Coronary artery (tissue), 2 donors: ENCODE measurements at regions not wholly inside any gene's neighbourhood (a gene's known extent, or its start where the extent isn't known, plus 50 kb on each side); places are given as distances from the start of the nearest gene placed in this dataset.
"Not testable (repeated sequence)": the region's sequence is repeated elsewhere in the genome, so short reads cannot be mapped to it uniquely, and the experiment has no call there.

Source experiments
- DNase-seq: peaks from one replicate; pipeline ENCODE4 v3.0.0-alpha.2; 2017; ENCODE audit warnings: low spot score
- H3K27ac ChIP-seq, 2 donors: fragments of 200-600 bp; sonication (generic); one replicate each; pipeline ENCODE4 v1.5.1; 2016 to 2019
- H3K4me3 ChIP-seq: fragments of 200-600 bp; sonication (generic); 2 replicates; pipeline ENCODE4 v1.5.1; 2016; ENCODE audit warnings: mild to moderate bottlenecking, moderate library complexity
- TF ChIP-seq, protein P1 (sequence below): fragments of 200-600 bp; sonication (generic); IDR thresholded peaks from one replicate; pipeline ENCODE4 v1.5.1; 2019; ENCODE audit warnings: antibody characterized with exemption

DNA sequence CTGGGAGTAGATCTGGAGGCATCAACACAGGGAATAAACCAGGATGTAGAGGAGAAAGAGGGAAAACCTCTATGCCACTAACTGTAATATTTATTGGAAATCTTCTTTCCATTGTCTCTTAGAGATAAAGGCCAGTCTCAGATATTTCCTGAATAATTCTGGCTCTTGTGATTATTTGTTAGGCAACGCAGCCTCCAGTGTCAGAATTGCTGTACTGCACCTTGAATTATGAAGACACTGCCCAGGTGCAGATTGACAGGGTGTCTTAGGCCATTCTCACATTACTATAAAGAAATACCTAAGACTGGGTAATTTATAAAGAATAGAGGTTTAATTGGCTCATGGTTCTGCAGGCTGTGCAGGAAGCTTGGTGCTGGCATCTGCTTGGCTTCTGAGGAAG lies 100.7 kb upstream of the ZDHHC15 start:
- DNase-seq, result no peak
- TF ChIP-seq, protein P1, sequence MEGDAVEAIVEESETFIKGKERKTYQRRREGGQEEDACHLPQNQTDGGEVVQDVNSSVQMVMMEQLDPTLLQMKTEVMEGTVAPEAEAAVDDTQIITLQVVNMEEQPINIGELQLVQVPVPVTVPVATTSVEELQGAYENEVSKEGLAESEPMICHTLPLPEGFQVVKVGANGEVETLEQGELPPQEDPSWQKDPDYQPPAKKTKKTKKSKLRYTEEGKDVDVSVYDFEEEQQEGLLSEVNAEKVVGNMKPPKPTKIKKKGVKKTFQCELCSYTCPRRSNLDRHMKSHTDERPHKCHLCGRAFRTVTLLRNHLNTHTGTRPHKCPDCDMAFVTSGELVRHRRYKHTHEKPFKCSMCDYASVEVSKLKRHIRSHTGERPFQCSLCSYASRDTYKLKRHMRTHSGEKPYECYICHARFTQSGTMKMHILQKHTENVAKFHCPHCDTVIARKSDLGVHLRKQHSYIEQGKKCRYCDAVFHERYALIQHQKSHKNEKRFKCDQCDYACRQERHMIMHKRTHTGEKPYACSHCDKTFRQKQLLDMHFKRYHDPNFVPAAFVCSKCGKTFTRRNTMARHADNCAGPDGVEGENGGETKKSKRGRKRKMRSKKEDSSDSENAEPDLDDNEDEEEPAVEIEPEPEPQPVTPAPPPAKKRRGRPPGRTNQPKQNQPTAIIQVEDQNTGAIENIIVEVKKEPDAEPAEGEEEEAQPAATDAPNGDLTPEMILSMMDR, result no peak
- no peak overlapping the region for H3K4me3 ChIP-seq
- H3K27ac ChIP-seq, result no peak overlapping the region

GRCh38 chrX:75609406-75609805 lies 86.6 kb upstream of the ZDHHC15 start:
- Histone ChIP-seq H3K4me3 (no peak overlapping the region), H3K27ac (no peak overlapping the region)
- TF ChIP-seq, protein P1, result no peak
- no peak for DNase-seq

DNA sequence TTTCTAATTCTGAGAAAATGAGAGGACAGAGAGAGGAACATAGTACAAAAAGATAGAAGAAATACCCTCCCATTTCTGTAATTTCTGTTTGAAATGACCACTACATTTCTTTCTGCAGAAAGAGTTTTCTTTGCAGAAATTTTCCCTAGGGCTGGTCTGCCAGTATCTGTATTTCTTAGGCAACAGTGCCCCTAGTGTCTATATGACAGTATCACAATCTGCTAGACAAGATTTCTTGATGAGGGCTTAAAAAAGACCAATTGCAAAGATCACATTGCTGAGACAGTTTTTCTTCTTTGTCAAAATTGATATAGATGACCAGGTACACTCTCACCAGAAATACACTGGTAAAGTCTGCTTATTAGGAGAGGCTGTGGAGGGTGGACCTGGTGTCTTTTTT lies 81.0 kb upstream of the ZDHHC15 start:
- DNase-seq, result no peak

GRCh38 chrX:75602022-75602421 lies 79.2 kb upstream of the ZDHHC15 start:
- H3K4me3 ChIP-seq, DNase-seq, H3K27ac ChIP-seq: not testable (repeated sequence)

More for the DNA sequence above, 81.0 kb upstream of the ZDHHC15 start:
- Histone ChIP-seq H3K4me3 (no peak overlapping the region), H3K27ac (no peak overlapping the region)
- TF ChIP-seq, protein P1, result no peak

DNA sequence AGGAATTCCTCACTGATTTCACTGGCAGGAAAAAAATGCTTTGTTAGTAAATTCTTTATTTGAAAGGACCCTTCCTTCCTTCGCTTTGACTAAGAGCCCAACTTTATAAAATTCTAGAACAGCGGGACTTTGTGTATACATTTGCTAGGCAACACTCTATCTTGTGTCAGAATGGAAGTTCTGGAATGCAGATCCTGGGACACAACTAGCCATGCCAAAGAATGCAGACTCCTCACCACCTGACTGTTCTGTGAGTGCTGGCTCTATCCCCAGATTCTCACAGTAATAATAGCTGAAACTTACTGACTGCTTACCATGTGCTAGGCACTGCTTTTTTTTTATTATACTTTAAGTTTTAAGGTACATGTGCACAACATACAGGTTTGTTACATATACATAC lies 73.3 kb upstream of the ZDHHC15 start:
- DNase-seq, result no peak
- peak overlapping the region in 1 of 2 donors; percentile 29 for H3K27ac ChIP-seq
- TF ChIP-seq, protein P1, result no peak
- H3K4me3 ChIP-seq, result no peak overlapping the region

GRCh38 chrX:75593186-75593585 lies 70.3 kb upstream of the ZDHHC15 start:
- not testable (repeated sequence) for DNase-seq, H3K4me3 ChIP-seq
- H3K27ac ChIP-seq, result peak overlapping the region in 1 of 2 donors; percentile 63

- Histone ChIP-seq H3K4me3 (no peak overlapping the region), H3K27ac (no peak overlapping the region)
- TF ChIP-seq, protein P1, result no peak
- DNase-seq, result no peak
Observed at GRCh38 chrX:75582511-75582910, 59.7 kb upstream of the ZDHHC15 start.
